Upper lobe of right lung (tissue), 1 donor: ENCODE measurements at regions not wholly inside any gene's neighbourhood (a gene's known extent, or its start where the extent isn't known, plus 50 kb on each side); places are given as distances from the start of the nearest gene placed in this dataset.

Experiments
- ATAC-seq: fragments of 200-7000 bp; cut with Tn5 transposase; one replicate; pipeline ENCODE4 v1.9.1; 2020; ENCODE audit warnings: mild to moderate bottlenecking, moderate library complexity
- DNase-seq: peaks from one replicate; pipeline ENCODE4 v3.0.0-alpha.2; 2020
- H3K27ac ChIP-seq: fragments of 200-600 bp; one replicate; pipeline ENCODE4 v1.8.0; 2022
- H3K27me3 ChIP-seq: fragments of 200-600 bp; one replicate; pipeline ENCODE4 v1.8.0; 2022; ENCODE audit warnings: mild to moderate bottlenecking
- H3K36me3 ChIP-seq: fragments of 200-600 bp; one replicate; pipeline ENCODE4 v1.8.0; 2022
- H3K4me1 ChIP-seq: fragments of 200-600 bp; one replicate; pipeline ENCODE4 v1.8.0; 2022
- H3K4me3 ChIP-seq: fragments of 200-600 bp; one replicate; pipeline ENCODE4 v1.8.0; 2022; ENCODE audit warnings: mild to moderate bottlenecking
- H3K9me3 ChIP-seq: fragments of 200-600 bp; one replicate; pipeline ENCODE4 v1.8.0; 2022
- intact Hi-C: fragments of 100-400 bp; cut with DNase I; formaldehyde crosslinking; loops from one replicate; pipeline ENCODE4 v1.11.0; 2022
- TF ChIP-seq, protein P1 (sequence below): fragments of 200-600 bp; IDR thresholded peaks from one replicate; pipeline ENCODE4 v1.8.0; 2022; ENCODE audit warnings: antibody characterized with exemption
- donor health status: DM: no; HTN: yes; CAD: no; lungs with severe emphysema.

DNA sequence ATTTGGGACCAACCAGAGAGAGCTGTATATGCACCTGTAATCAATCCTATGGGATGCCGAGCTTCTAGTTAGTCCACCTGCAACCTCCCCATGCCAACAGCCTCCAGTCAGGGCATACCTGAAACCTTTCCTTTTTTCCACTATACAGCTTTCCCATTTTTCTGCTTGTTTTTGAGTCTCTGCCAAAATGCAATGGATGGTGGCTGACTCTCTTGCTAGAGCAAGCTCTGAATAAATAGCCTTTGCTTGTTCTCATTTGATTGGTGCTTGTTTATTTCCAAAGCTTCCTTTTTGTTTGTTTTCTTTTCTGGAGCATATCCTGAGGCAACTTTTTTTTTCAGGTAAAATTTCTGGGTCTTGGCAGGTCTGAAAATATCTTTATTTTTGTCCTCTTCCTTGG is 58.0 kb upstream of the PLET1 start:
- ATAC-seq (no peak), DNase-seq (no peak)
- Histone ChIP-seq H3K4me1 (peaks cover 33% of the 10 kb centered on the region), H3K27ac (no peak overlapping the region), H3K27me3 (no peaks in the 10 kb centered on the region), H3K36me3 (no peaks in the 10 kb centered on the region), H3K9me3 (no peaks in the 10 kb centered on the region), H3K4me3 (no peak overlapping the region)
- intact Hi-C loops = no loop called here
- TF ChIP-seq, protein P1, sequence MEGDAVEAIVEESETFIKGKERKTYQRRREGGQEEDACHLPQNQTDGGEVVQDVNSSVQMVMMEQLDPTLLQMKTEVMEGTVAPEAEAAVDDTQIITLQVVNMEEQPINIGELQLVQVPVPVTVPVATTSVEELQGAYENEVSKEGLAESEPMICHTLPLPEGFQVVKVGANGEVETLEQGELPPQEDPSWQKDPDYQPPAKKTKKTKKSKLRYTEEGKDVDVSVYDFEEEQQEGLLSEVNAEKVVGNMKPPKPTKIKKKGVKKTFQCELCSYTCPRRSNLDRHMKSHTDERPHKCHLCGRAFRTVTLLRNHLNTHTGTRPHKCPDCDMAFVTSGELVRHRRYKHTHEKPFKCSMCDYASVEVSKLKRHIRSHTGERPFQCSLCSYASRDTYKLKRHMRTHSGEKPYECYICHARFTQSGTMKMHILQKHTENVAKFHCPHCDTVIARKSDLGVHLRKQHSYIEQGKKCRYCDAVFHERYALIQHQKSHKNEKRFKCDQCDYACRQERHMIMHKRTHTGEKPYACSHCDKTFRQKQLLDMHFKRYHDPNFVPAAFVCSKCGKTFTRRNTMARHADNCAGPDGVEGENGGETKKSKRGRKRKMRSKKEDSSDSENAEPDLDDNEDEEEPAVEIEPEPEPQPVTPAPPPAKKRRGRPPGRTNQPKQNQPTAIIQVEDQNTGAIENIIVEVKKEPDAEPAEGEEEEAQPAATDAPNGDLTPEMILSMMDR = no peak

DNA sequence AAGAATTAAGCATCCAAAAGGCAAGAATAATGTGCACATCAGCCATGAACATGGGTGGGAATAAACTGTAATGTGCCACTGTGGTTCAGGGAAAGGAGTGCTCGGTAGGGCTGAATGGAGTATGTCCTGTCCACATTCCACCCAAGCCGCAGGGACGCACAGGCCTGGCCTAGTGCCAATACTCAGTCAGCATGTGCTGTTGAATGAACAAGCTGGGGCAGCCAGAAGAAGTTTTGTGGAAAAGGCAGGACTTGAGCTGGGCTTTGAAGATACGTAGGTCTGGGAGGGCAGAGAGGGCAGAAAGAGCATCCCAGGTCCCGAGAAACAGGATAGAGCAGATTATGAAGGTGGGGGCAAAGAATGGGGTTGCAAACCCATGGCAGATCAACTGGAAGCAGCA is 60.0 kb upstream of the PLET1 start:
- Histone ChIP-seq H3K4me3 (no peak overlapping the region), H3K36me3 (no peaks in the 10 kb centered on the region), H3K9me3 (no peaks in the 10 kb centered on the region), H3K4me1 (peaks cover 33% of the 10 kb centered on the region), H3K27me3 (no peaks in the 10 kb centered on the region), H3K27ac (peak overlapping the region; percentile 67)
- ATAC-seq = peak; percentile 69
- TF ChIP-seq, protein P1 = no peak
- DNase-seq = peak; percentile 81
- intact Hi-C loops = no loop called here

DNA sequence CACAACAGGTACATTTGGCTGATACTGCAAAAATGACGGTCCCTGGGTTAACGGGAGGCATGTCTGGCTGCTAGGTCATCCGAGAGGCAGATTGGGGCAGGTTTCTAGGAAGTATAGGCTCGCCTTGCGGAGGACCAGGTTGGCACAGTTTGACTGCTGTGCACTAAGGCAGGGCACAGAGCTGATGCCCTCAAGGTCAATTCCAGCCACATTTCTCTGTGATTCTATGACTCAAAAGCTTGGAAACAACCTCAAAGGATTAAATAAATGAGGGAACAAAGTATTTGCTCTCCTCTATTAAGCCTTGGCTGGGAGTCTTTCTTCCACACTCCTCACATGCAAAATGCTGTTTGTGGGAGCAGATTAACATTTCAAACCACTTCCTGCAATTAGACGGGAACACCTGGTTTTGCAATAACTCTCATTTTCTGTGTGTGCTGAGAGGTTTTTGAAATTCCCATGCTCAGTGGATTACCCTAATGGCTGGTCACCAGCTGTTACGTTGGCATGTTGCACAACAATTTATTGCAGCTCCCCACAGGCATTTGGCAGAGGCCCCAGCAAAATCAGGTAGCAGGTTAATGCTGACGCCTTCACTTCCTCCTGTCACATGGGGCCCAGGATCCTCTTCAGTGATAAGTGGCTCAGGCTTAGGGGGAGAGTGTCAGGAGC is 61.0 kb upstream of the PLET1 start:
- Histone ChIP-seq H3K4me1 (peaks cover 33% of the 10 kb centered on the region), H3K4me3 (no peak overlapping the region), H3K9me3 (no peaks in the 10 kb centered on the region), H3K36me3 (no peaks in the 10 kb centered on the region), H3K27ac (peak overlapping the region; percentile 67), H3K27me3 (no peaks in the 10 kb centered on the region)
- intact Hi-C loops = no loop called here
- TF ChIP-seq, protein P1 = no peak
- DNase-seq (peak; percentile 85), ATAC-seq (peak; percentile 92)

DNA sequence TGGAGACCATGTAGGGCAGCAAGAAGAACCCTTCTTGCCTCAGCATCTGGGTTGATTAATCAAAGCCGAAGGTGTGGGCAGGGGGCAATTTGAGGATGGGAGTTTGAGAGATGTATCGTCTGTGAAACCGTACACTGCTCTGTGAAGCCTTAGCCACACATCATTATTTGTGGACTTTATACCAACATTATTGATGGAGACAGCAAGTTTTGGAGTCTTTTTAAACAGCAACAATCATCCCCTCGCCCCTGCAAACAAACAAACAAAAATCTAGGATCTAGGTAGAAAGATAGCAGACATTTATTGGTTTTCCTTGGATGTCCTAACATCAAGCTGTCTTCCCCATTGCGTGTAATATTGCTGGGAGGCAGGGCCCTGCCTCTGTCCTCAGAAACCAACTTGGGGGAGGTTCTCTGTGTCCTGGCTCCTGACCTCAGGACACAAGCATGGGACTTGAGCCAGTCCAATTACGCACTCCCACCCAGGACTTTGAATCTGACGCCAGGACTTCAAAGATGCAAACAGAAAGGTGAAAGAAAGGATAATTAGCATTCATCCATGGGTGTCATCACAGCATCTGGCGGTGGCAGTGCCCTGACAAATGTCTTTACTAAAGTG is 61.6 kb upstream of the PLET1 start:
- DNase-seq (no peak), ATAC-seq (no peak)
- Histone ChIP-seq H3K9me3 (no peaks in the 10 kb centered on the region), H3K27ac (peak overlapping the region; percentile 14), H3K36me3 (no peaks in the 10 kb centered on the region), H3K4me3 (no peak overlapping the region), H3K4me1 (peaks cover 33% of the 10 kb centered on the region), H3K27me3 (no peaks in the 10 kb centered on the region)
- TF ChIP-seq, protein P1 = no peak
- intact Hi-C loops = no loop called here

DNA sequence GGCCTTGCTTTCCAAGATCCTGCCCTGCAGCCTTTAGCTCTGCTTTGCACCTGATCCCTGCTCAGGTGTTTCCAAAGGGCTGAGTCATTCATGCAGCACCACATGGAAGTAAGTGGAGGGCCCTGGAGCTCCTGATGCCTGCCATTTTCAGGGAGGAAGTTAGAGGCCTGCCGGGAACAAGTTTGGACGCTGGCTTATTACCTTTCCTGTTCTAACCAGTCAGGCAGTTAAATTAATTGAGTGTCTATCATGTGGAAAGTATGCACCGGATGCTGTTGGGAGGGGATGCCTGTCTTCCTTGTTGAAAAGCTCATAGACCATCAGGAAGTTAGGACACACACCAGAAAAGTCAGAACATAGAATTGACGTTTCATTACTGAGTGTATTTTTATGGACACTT is 73.7 kb upstream of the PLET1 start:
- TF ChIP-seq, protein P1 = no peak
- Histone ChIP-seq H3K9me3 (no peaks in the 10 kb centered on the region), H3K27me3 (no peaks in the 10 kb centered on the region), H3K4me3 (no peak overlapping the region), H3K36me3 (no peaks in the 10 kb centered on the region), H3K27ac (no peak overlapping the region), H3K4me1 (no peaks in the 10 kb centered on the region)
- no peak for ATAC-seq
- intact Hi-C loops = no loop called here
- no peak for DNase-seq
